NCI-H446 (cell line): ENCODE measurements at regions not wholly inside any gene's neighbourhood (a gene's known extent, or its start where the extent isn't known, plus 50 kb on each side); places are given as distances from the start of the nearest gene placed in this dataset.
"Not testable (repeated sequence)": the region's sequence is repeated elsewhere in the genome, so short reads cannot be mapped to it uniquely, and the experiment has no call there.

ENCODE experiments used
- DNase-seq, 2 experiments: peaks; one replicate each; lab custom pipeline; 2025; lab: John Stamatoyannopoulos, UW

GRCh38 chr5:10018201-10019069 is 231.3 kb downstream of the ATPSCKMT start:
- DNase-seq: no peak

DNA sequence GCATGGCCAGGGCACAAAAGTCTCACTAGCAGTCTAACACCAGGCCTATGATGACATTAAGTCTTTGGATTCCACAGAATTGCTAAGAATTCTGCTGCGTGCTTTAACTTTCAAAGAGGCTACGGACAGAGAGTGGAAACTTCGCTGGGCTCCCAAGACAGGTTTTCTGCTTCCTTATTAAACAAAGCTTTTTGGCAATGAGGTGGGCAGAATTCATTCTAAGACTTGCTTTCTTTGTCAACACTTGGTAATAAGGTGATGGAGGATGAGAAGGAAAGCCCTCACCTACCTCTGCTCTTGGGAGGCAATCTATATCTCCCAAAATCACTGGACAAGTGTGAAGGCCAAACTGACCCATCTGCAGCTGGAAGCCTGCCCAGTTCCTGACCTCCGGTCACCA is 231.9 kb downstream of the ATPSCKMT start:
- no peak for DNase-seq

- not testable (repeated sequence) for DNase-seq
Measured at GRCh38 chr5:10016559-10016958, 233.1 kb downstream of the ATPSCKMT start.

DNA sequence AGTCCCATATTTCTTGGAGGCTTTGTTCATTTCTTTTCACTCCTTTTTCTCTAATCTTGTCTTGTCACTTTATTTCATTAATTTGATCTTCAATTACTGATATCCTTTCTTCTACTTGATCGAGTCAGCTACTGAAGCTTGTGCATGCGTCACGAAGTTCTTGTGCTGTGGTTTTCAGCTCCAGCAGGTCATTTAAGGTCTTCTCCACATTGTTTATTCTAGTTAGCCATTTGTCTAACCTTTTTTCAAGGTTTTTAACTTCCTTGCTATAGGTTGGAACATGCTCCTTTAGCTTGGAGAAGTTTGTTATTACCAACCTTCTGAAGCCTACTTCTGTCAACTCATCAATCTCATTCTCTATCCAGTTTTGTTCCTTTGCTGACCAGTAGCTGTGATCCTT is 234.0 kb downstream of the ATPSCKMT start:
- DNase-seq: not testable (repeated sequence)

DNA sequence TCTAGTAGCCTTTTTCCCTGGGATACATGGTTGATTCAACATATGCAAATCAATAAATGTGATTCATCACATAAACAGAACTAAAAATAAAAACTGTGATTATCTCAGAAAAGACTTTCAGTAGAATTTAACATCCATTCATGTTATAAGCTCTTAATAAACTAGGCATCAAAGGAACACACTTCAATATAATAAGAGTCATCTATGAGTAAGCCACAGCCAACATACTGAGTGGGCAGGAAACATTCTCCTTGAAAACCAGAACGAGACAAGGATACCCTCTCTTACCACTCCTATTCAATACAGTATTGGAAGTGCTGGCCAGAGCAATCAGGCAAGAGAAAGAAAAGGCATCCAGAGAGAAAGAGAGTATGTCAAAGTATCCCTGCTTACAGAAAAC is 239.9 kb downstream of the ATPSCKMT start:
- DNase-seq: no peak

DNA sequence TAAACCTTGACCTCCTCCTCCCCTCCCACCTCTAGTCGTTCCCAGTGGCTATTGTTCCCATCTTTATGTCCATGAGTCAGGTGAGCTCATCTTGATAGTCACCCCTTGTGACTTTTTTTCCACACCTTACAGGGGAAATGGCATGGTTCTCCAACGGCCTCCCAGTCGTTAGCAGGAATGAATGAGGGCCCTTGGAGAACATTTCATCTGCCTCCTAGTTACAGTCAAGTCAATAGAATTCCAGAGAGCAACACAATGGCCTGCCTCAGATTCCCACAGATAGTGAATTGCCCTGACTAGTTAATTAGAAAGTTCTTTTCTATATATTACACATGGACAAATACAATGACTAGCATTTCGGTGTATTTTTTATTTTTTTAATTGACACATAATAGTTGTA is 262.6 kb downstream of the ATPSCKMT start:
- DNase-seq: no peak

- DNase-seq: no peak
Measured at GRCh38 chr5:9977070-9977469, 272.6 kb downstream of the ATPSCKMT start.

- no peak for DNase-seq
Measured at GRCh38 chr5:9976621-9977020, 273.1 kb downstream of the ATPSCKMT start.

GRCh38 chr5:9972059-9972458 is 277.6 kb downstream of the ATPSCKMT start:
- no peak for DNase-seq

DNA sequence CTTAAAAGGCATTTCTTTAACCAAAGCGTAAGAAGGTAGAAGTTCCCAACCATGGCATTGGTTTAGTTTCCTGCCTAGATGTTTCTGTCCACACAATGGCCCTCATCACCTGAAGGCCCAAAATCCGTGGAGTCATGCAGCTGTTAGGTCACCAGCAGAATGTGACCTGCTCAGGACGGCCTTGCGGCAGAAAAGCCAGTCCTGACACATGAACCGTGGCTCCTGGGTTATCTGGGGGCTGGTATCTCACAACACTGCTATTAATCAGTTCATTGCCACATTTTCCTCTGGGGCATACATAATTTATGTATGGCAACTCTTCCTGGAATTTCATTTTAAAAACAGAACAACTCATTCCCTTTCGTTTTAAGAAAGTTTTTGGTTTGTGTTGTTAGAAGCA is 278.4 kb downstream of the ATPSCKMT start:
- DNase-seq: no peak

DNA sequence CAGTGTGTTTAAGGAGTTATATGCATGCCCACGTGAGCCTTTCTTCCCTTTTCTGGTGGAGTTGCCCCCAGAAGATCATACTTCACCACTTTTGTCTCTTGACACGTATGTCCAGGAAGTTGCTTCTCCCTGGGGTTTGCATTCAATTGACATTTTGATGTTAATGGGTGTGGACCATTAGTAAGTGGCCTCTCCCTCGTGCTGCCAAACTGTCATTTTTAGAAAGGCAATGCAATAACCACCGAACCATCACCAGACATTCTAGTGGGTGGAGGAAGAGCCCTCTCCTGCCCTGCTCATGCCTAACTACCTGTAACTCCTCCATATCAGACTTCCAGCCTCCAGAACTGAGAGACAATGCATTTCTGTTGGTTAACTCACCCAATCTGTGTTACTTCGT is 290.8 kb downstream of the ATPSCKMT start:
- no peak for DNase-seq

GRCh38 chr5:9957214-9957613 is 292.5 kb downstream of the ATPSCKMT start:
- no peak for DNase-seq

DNA sequence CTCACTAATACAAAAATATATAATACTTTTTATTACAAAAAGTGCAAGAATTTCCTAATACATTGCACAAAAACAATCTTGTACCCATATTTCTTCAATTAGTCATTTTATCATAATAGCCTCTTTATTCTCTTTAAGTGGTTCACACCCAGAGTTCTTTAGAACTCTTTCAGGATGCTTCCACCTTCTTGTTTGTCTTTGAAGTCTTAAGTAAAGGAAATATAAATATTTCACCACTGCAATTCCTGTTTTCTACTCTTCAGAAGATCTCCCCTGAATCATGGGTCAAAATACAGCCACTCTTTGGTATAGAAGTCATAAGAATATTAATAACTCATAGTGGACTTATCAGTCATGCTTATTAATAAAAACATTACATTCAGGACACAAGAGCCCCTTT is 293.0 kb downstream of the ATPSCKMT start:
- no peak for DNase-seq

GRCh38 chr5:9955586-9955985 is 294.1 kb downstream of the ATPSCKMT start:
- DNase-seq: no peak

GRCh38 chr5:9954869-9955268 is 294.8 kb downstream of the ATPSCKMT start:
- no peak for DNase-seq

- DNase-seq: no peak
Measured at GRCh38 chr5:9953691-9954090, 296.0 kb downstream of the ATPSCKMT start.

DNA sequence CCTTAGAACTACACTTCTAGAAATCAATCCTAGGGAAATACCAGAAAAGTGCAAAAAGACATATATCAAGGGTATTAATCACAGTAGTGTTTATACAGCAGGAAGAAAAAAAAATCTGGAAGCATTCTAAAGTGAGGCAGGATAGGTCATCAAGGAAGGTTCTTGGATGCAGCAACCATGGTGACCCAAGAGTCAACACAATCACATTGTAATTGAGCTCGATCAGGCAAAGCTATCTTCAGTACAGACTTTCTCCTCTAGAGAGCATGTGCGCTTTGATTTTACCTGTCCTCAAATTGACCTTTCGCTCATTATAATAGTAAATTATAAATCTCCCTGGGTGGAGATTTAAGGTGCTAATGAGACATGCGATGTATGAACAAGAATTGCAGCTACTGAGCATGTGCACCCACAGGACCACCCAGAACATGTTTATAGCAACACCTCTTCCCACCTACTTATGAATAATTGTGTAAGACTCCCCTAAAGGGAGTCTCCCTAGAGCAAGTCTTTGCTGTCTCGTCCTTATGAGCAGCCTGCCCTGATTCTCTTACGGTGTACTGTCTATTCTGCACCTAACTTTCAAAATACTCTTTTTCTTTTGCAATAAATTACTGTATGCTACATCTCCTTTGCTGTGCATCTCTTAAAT is 297.7 kb downstream of the ATPSCKMT start:
- DNase-seq: no peak

DNA sequence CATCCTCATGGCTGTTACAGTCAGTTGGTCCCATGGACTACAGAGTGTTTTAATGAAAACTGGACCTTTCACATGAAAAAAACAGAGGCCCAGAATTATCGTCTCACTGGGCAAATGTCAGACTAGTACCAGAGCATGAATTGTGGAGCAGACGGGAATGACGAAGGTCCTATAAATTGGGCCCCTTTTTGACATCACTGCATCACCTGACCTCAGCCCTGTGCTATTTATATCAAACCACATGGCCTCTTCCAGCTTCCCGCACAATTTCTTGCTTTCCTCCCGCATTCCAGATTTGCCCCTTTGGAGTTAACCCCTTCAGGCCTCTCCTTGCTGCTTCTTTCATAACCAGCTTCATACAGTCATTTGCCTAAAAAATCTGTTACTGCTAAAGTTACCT is 301.7 kb downstream of the ATPSCKMT start:
- no peak for DNase-seq

GRCh38 chr5:9947225-9947714 is 302.4 kb downstream of the ATPSCKMT start:
- DNase-seq: no peak

DNA sequence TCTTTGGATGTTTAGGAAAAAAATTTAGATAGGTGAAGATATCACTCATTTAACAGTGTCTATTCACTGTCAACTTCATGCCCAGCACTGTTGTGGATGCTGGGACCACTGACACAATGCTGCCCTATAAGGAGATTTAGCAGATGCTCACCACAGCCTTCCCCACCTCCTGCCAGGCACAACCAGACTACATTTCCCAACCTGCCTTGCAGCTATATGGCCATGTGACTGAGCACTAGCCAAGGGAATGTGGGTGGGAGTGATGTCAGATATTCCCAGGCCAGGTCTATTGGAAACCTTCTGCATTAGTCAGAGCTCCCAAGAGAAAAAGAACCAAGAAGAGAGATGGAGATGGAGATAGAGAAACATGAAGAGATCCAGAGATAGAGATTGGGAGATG is 302.6 kb upstream of the TAS2R1 start:
- no peak for DNase-seq

GRCh38 chr5:9930156-9930555 is 300.0 kb upstream of the TAS2R1 start:
- no peak for DNase-seq

DNA sequence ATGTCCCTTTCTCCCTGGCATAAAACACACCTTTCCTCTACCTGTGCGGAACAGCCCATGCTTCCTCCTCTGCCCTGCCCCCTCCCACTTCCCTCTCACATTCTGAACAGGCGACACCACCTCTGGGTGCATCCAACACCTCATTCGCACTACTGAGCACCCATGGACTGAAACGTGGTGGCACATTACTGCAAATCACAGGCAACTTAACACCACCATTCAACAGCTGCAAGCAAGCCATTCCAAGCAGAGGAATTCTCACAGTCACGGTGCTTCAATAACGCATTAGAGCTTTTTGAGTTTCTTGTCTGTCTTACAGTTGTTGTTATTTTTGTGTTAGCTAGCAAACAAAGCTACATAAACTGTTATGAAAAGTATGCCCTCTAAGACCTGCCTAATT is 298.2 kb upstream of the TAS2R1 start:
- no peak for DNase-seq

DNA sequence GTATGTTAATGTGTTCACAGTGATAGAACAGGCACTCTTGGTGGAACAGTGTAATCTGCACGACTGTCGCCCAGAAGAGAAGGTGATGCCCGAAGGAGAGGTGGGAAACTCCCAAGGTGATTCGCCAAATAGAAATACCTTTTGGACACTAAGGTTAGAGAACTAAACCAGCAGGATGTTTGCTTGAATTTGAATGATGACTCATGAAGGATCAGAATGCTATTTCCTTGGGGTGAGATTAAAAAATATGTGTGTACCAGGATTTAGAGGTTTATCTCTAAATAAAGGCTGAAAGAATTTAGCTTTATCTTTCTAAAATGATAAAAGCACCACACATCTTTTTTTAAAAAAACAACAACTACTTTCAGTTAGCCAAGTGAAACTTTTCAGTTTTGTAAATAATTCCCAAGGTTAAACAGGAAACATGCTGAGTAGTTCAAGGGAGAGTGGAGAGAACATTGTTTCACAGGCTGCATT is 297.4 kb upstream of the TAS2R1 start:
- DNase-seq: no peak
